CD4-positive, alpha-beta T cell treated with Interleukin-17A for 4 hours (primary cell): ENCODE measurements at regions not wholly inside any gene's neighbourhood (a gene's known extent, or its start where the extent isn't known, plus 50 kb on each side); places are given as distances from the start of the nearest gene placed in this dataset.

ENCODE experiments used
- DNase-seq: peaks from one replicate; pipeline ENCODE4 v3.0.0-alpha.2; 2020; ENCODE audit warnings: mixed read lengths

GRCh38 chr16:61596655-61597054 is 439.6 kb downstream of the CDH8 start:
- DNase-seq, result no peak

DNA sequence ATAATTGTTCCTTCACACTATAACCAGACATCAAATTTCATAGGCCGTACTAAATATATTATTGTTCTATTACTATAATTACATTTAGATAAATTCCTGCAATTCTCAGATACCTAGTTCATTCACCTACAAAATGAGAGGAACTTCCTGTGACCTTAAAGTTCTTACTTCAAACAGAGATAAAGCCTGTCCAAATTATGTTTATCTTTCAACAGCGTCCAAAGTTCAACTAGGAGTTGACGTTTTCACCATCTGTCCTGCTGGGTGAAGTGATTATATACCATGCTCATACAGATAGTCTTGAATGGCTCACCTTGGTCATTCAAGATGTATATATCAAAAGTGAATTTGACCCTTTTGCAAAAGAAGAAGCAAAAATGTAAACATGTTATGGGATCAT is 440.6 kb downstream of the CDH8 start:
- DNase-seq, result no peak

DNA sequence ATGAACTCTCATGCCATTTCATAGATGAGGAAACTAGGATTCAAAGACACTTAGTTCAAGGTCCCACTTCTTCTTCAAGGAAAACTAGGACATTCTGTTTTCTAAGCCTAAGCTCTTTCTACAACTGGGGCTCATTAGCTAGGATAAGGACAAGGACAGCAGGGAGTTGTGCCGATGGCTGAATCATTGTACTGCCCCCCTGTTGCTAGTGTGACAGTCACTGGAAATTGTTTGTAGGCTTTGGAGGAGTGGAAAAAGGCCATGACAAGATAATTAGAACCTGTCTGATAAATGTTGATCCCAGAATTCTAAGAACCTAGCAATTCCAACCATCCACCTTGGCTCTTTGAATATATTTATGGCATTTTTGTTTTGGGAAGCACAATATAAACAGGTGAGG is 445.7 kb downstream of the CDH8 start:
- no peak for DNase-seq

- no peak for DNase-seq
Observed at GRCh38 chr16:61587526-61587925, 448.7 kb downstream of the CDH8 start.

- DNase-seq, result no peak
Observed at GRCh38 chr16:61581417-61582046, 454.7 kb downstream of the CDH8 start.

GRCh38 chr16:61580579-61580978 is 455.7 kb downstream of the CDH8 start:
- DNase-seq, result no peak

- DNase-seq, result no peak
Observed at GRCh38 chr16:61579195-61579594, 457.0 kb downstream of the CDH8 start.

DNA sequence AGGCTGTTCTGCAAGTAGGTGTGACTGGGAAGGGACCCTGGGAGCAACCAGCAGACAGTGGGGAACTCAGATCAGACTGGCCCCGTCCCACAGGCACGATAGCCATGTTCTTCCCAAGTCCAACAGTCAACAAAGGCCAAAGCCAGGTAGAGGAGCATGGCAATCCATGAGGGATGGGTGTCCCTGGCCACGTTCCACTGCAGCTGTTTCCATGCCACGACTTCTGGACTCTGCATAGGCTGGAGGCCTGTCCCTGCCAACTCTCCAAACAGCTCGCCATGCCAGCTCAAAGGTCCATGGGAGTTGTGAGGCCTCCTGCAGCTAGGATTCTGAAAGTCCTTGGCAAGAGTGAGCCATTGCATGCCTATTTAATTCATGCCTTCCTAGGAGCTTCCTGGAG is 459.8 kb downstream of the CDH8 start:
- DNase-seq, result no peak

- no peak for DNase-seq
Observed at GRCh38 chr16:61575617-61576016, 460.6 kb downstream of the CDH8 start.

DNA sequence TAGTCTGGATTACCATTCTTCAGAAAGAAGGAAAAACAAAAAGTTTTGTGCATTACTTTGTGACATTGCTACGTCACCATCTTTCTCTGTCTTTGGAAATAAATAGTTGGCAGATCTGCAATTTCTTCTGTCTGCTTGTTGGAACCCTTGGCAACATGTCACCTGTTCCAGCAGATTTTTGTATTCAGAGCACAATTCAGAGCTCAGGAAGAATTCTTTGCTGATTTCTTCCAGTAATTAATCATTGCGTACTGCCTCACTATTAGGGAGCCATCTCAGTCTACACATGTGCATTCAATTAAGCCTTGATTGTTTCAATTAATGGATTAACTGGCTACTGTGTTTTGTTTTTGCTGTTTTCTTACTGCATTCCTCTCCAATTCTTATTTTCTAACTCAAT is 467.2 kb downstream of the CDH8 start:
- DNase-seq, result no peak

GRCh38 chr16:61564716-61565115 is 471.5 kb downstream of the CDH8 start:
- DNase-seq, result no peak

GRCh38 chr16:61555718-61556441 is 480.4 kb downstream of the CDH8 start:
- no peak for DNase-seq

DNA sequence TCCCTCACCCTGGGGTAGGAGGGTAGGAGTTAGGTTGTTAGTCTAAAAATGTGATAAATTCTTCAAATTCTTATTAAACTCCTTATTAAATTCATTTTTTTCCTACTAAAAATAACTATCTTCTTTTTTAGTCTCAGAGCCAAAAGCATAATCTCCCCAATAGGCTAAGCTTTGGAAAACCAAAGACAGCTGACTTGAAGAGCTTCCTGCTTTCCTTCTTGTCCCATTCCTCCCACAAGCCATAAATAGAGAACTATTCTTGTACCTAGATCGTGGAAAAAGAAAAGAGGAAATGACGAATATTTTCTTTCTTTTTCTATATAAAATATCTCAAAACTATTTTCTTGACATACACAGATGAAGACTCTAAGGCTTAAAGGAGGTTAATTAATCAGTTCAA is 486.9 kb downstream of the CDH8 start:
- no peak for DNase-seq

- DNase-seq, result no peak
Observed at GRCh38 chr16:61547626-61548025, 488.6 kb downstream of the CDH8 start.

DNA sequence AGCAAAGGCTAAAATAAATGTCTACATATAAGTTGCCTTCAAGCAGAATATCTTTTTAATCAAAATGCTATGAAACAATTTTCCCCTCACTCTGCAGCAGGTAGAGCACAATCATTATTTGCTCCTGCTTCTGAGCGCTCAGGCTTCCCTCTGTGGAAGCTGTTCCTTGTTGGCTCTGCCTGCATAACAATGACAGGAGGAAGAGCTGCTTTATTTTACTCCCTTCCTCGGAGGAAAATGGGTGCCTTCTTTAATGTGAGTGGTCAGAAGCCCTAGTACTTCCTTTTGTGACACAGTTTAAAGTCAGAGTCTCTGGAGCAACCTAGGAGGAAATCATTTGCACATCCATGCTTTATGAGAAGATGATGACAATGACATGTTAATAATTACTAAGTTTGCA is 492.1 kb downstream of the CDH8 start:
- no peak for DNase-seq

GRCh38 chr16:61540216-61540615 is 496.0 kb downstream of the CDH8 start:
- DNase-seq, result no peak

DNA sequence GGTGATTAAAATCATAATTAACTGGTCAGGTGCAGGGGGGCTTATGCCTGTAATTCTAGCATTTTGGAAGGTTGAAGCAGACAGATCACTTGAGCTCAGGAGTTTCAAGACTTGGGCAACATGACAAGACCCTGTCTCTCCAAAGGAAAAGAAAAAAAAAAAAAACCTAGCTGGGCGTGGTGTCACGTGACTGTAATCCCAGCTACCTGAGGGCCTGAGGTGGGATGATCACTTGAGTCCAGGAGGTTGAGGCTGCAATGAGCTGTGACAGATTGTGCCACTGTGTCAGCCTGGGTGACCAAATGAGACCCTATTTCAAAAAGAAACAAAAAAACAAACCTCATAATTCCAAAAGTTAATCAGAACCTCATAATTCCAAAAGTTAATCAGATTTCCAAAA is 505.5 kb downstream of the CDH8 start:
- no peak for DNase-seq

GRCh38 chr16:61500851-61501250 is 535.4 kb downstream of the CDH8 start:
- DNase-seq, result no peak

- DNase-seq, result no peak
Observed at GRCh38 chr16:61480250-61480649, 556.0 kb downstream of the CDH8 start.

GRCh38 chr16:61471737-61472136 is 564.5 kb downstream of the CDH8 start:
- no peak for DNase-seq

GRCh38 chr16:61471023-61471422 is 565.2 kb downstream of the CDH8 start:
- no peak for DNase-seq

DNA sequence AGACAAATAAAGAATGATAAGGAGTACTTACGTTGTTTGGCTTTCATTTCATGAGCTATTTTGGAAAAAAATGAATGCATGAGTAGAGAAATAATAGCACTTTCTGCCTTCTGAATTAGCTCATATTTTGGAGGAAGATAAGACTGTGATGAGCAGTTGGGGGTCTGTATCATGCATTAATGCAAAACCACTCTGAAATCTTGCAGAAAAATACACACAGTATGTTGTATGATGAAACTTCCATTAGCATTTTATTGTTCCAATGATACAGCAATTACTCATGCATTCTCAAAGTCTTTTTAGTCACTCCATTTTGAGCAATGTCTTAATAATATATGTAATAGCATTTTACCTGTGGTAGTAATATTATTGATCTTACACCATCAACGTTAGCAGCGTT is 571.0 kb downstream of the CDH8 start:
- no peak for DNase-seq

GRCh38 chr16:61460020-61460419 is 576.2 kb downstream of the CDH8 start:
- DNase-seq, result no peak

DNA sequence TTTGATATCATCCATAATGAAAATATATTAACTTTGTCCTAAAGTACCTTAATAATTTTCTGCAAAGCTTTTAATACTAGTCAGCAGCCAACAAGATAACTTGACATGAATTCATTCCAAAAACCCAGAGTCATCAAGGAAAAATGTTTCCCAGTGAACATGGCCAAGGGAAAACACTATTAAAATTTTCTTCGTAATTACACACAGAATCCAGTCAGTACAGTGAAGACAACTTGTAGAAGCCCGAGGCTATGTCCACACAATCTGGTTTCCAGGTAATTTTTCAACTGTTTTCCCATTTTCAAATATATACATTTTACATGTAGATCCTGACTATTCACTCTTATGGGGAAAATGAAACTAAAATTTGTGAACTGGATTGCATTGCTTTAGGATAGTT is 600.9 kb downstream of the CDH8 start:
- DNase-seq, result no peak

GRCh38 chr16:61432421-61432820 is 603.8 kb downstream of the CDH8 start:
- DNase-seq, result no peak
